ENCODE measurements at regions not wholly inside any gene's neighbourhood (a gene's known extent, or its start where the extent isn't known, plus 50 kb on each side); places are given as distances from the start of the nearest gene placed in this dataset.

DNA sequence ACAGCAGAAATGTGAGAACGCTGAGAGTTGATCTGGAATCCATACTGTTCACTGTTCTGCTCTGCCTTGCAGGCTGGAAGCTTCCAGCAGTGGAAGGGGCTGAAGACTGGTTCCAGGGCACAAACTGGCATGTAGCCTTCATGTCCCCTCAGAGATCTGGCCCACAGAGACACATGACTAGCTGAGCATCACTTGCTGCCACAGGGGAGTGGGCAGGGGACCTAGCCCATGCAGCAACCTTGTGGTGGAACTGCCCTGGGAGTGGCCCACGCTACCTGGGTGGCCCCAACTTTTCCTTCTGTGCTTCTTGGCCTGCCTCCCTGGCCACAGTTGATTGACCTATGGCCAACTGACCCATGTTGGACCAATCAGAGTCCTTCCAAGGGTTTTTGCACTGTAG, 98.1 kb downstream of the TPRA1 start:
- no peak for TF ChIP-seq POLR2A (IDR thresholded peaks at IDR 0.05)
- TF ChIP-seq, protein P1, sequence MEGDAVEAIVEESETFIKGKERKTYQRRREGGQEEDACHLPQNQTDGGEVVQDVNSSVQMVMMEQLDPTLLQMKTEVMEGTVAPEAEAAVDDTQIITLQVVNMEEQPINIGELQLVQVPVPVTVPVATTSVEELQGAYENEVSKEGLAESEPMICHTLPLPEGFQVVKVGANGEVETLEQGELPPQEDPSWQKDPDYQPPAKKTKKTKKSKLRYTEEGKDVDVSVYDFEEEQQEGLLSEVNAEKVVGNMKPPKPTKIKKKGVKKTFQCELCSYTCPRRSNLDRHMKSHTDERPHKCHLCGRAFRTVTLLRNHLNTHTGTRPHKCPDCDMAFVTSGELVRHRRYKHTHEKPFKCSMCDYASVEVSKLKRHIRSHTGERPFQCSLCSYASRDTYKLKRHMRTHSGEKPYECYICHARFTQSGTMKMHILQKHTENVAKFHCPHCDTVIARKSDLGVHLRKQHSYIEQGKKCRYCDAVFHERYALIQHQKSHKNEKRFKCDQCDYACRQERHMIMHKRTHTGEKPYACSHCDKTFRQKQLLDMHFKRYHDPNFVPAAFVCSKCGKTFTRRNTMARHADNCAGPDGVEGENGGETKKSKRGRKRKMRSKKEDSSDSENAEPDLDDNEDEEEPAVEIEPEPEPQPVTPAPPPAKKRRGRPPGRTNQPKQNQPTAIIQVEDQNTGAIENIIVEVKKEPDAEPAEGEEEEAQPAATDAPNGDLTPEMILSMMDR (IDR thresholded peaks at IDR 0.05) = no peak

All from esophagus squamous epithelium (tissue), 4 donors.